PC-9 (cell line): ENCODE measurements at regions not wholly inside any gene's neighbourhood (a gene's known extent, or its start where the extent isn't known, plus 50 kb on each side); places are given as distances from the start of the nearest gene placed in this dataset.

Source experiments
- EZH2 ChIP-seq: fragments of 200-600 bp; sonication (generic); IDR thresholded peaks from 2 replicates; pipeline ENCODE4 v1.8.0; 2017; ENCODE audit warnings: antibody characterized with exemption, low read depth
- TF ChIP-seq, protein P1 (sequence below): fragments of 200-600 bp; sonication (generic); conservative IDR thresholded peaks from 2 replicates; pipeline ENCODE4 v1.6.1; 2017; ENCODE audit warnings: mixed run types, antibody characterized with exemption, mild to moderate bottlenecking, moderate library complexity

DNA sequence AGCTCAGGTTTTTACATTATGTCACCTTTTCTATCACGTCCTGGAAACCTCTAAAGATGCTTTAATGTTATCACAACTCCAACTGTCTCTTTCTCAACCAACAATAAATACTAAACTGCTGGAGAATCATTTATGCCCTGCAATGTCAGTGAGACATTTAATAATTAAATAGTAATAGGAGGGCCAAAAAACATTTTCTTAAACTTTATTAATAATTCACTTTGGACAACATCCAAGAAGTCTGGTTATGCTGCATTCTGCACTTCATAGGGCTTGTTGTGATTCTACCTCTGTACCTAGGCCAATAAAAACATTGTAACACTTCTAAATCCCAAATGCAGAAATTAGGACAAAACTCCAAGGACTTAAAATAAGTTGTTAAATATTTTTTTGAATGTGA is 420.4 kb upstream of the LRRTM1 start:
- TF ChIP-seq EZH2 = no peak
- TF ChIP-seq, protein P1, sequence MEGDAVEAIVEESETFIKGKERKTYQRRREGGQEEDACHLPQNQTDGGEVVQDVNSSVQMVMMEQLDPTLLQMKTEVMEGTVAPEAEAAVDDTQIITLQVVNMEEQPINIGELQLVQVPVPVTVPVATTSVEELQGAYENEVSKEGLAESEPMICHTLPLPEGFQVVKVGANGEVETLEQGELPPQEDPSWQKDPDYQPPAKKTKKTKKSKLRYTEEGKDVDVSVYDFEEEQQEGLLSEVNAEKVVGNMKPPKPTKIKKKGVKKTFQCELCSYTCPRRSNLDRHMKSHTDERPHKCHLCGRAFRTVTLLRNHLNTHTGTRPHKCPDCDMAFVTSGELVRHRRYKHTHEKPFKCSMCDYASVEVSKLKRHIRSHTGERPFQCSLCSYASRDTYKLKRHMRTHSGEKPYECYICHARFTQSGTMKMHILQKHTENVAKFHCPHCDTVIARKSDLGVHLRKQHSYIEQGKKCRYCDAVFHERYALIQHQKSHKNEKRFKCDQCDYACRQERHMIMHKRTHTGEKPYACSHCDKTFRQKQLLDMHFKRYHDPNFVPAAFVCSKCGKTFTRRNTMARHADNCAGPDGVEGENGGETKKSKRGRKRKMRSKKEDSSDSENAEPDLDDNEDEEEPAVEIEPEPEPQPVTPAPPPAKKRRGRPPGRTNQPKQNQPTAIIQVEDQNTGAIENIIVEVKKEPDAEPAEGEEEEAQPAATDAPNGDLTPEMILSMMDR = no peak
